Large intestine (tissue), 3 donors: ENCODE measurements at regions not wholly inside any gene's neighbourhood (a gene's known extent, or its start where the extent isn't known, plus 50 kb on each side); places are given as distances from the start of the nearest gene placed in this dataset.

Experiments used
- DNase-seq, 2 donors: peaks; one replicate each; pipeline versions ENCODE4 v3.0.0 to v3.0.0-alpha.2; 2013
- H3K27ac ChIP-seq: one replicate; pipeline ENCODE4 v1.5.1; 2013; ENCODE audit warnings: low read length
- H3K27me3 ChIP-seq: 2 replicates; pipeline ENCODE4 v1.6.1; 2013; ENCODE audit warnings: low read length; ENCODE audit not compliant: control insufficient read depth, insufficient read depth
- H3K36me3 ChIP-seq: 2 replicates; pipeline ENCODE4 v1.6.1; 2013; ENCODE audit warnings: low read length; ENCODE audit not compliant: control insufficient read depth, insufficient read depth
- H3K4me1 ChIP-seq: one replicate; pipeline ENCODE4 v1.6.1; 2013; ENCODE audit warnings: low read length; ENCODE audit not compliant: control insufficient read depth, insufficient read depth
- H3K4me3 ChIP-seq: one replicate; pipeline ENCODE4 v1.5.1; 2013; ENCODE audit warnings: low read length
- H3K9me3 ChIP-seq: one replicate; pipeline ENCODE4 v1.6.1; 2013; ENCODE audit warnings: mild to moderate bottlenecking, low read depth, low read length, moderate library complexity; ENCODE audit not compliant: control insufficient read depth
- WGBS: methylation state at CpG from one replicate; pipeline ENCODE4 v1.1.5; 2013; ENCODE audit warnings: low lambda C conversion rate; ENCODE audit not compliant: insufficient coverage; 5-methylcytosine and 5-hydroxymethylcytosine counted together

DNA sequence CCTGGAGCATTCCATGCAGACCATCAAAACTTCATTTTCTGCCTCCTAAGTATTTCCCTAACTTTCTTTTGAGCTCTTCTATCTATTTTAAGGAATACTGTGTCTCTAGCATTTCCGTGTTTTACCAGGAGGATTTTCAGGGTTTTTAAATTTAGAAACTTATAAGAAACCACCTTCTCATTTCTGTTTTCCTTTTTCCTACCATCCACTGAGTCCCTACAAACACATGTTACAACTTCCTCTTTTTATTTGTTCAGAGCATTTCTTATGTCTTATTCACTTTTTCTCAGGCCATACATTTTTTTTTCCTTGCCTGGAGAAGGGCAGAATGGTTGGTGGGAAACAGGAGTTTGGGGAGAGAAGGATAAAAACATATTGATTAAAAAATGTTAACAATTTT is 130.0 kb upstream of the BMP5 start:
- H3K4me1 ChIP-seq, result no peaks in the 10 kb centered on the region
- DNase-seq, result no peak
- no peak overlapping the region for H3K4me3 ChIP-seq
- whole genome bisulfite sequencing, result no CpG with 5 or more reads among the region's 1 CpG
- H3K27me3 ChIP-seq, result no peaks in the 10 kb centered on the region
- no peak overlapping the region for H3K27ac ChIP-seq
- no peaks in the 10 kb centered on the region for H3K36me3 ChIP-seq
- no peaks in the 10 kb centered on the region for H3K9me3 ChIP-seq

GRCh38 chr6:56004426-56004825 is 129.0 kb upstream of the BMP5 start:
- no peaks in the 10 kb centered on the region for H3K4me1 ChIP-seq
- no peaks in the 10 kb centered on the region for H3K36me3 ChIP-seq
- no peaks in the 10 kb centered on the region for H3K9me3 ChIP-seq
- WGBS, result no CpG with 5 or more reads among the region's 2 CpGs
- no peak for DNase-seq
- H3K27ac ChIP-seq, result no peak overlapping the region
- no peak overlapping the region for H3K4me3 ChIP-seq
- H3K27me3 ChIP-seq, result no peaks in the 10 kb centered on the region

GRCh38 chr6:56003616-56004015 is 128.2 kb upstream of the BMP5 start:
- no peaks in the 10 kb centered on the region for H3K36me3 ChIP-seq
- no peak overlapping the region for H3K27ac ChIP-seq
- 93% methylated on average over 2 of the region's 2 CpGs for WGBS
- H3K9me3 ChIP-seq, result no peaks in the 10 kb centered on the region
- DNase-seq, result no peak
- H3K4me3 ChIP-seq, result no peak overlapping the region
- H3K4me1 ChIP-seq, result no peaks in the 10 kb centered on the region
- no peaks in the 10 kb centered on the region for H3K27me3 ChIP-seq

GRCh38 chr6:56002336-56002735 is 126.9 kb upstream of the BMP5 start:
- Histone ChIP-seq H3K27me3 (no peaks in the 10 kb centered on the region), H3K9me3 (no peaks in the 10 kb centered on the region), H3K4me3 (no peak overlapping the region), H3K4me1 (no peaks in the 10 kb centered on the region), H3K27ac (no peak overlapping the region), H3K36me3 (no peaks in the 10 kb centered on the region)
- 0% methylated on average over 1 of the region's 5 CpGs for WGBS
- no peak for DNase-seq

DNA sequence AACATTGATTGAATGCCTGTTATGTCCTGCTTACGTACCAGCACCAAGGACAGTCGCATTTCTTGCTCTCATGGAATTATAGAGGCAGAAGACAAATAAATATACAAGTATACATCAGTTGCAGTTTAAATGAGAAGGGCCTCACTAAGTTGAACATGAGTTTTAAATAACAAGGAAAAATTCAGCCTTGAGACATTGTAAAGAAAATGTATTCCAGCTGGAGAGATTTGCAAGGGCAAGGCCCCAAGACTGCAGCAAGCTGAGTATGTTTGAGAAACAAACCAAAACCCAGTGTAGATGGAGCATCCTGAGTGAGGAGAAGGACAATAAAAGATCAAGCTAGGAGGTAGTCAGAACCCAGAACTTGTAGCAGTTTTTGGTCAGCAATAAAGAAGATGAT is 123.2 kb upstream of the BMP5 start:
- Histone ChIP-seq H3K9me3 (no peaks in the 10 kb centered on the region), H3K36me3 (no peaks in the 10 kb centered on the region), H3K27me3 (no peaks in the 10 kb centered on the region), H3K27ac (no peak overlapping the region), H3K4me3 (no peak overlapping the region), H3K4me1 (no peaks in the 10 kb centered on the region)
- no peak for DNase-seq
- WGBS, result no CpG with 5 or more reads among the region's 2 CpGs

GRCh38 chr6:55997223-55997874 is 122.0 kb upstream of the BMP5 start:
- H3K27me3 ChIP-seq, result no peaks in the 10 kb centered on the region
- no peaks in the 10 kb centered on the region for H3K9me3 ChIP-seq
- H3K4me3 ChIP-seq, result no peak overlapping the region
- H3K4me1 ChIP-seq, result no peaks in the 10 kb centered on the region
- 80% methylated on average over 1 of the region's 3 CpGs for WGBS
- H3K27ac ChIP-seq, result no peak overlapping the region
- no peak for DNase-seq
- no peaks in the 10 kb centered on the region for H3K36me3 ChIP-seq

DNA sequence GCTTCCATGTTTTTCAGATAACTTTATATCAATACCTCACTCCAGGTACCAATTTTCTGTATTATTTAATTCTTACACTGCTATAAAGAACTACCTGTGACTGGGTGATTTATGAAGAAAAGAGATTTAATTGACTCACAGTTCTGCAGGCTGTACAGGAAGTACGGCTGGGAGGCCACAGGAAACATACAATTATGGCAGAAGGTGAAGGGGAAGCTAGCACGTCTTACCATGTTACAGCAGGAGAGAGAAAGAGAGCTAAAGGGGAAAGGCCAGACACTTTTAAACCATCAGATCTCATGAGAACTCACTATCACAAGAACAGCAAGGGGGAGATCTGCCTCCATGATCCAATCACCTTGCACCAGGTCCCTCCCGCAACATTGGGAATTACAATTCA is 119.1 kb upstream of the BMP5 start:
- WGBS, result no CpG with 5 or more reads among the region's 3 CpGs
- Histone ChIP-seq H3K4me3 (no peak overlapping the region), H3K27ac (no peak overlapping the region), H3K4me1 (no peaks in the 10 kb centered on the region), H3K36me3 (no peaks in the 10 kb centered on the region), H3K9me3 (no peaks in the 10 kb centered on the region), H3K27me3 (no peaks in the 10 kb centered on the region)
- no peak for DNase-seq

DNA sequence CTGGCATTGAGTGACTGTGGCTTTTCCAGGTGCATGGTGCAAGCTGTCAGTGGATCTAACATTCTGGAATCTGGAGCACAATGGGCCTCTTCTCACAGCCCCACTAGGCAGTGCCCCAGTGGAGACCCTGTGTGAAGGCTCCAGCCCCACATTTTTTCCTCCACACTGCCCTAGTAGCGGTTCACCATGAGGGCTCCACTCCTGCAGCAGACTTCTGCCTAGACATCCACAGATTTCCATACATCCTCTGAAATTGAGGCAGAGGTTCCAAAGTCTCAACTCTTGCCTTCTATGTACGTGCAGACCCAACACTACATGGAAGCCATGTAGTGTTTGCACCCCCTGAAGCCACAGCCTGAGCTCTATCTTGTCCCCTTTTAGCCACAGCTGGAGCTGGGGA is 118.0 kb upstream of the BMP5 start:
- Histone ChIP-seq H3K4me1 (no peaks in the 10 kb centered on the region), H3K27ac (no peak overlapping the region), H3K27me3 (no peaks in the 10 kb centered on the region), H3K36me3 (no peaks in the 10 kb centered on the region), H3K9me3 (no peaks in the 10 kb centered on the region), H3K4me3 (no peak overlapping the region)
- no peak for DNase-seq
- WGBS, result no CpG with 5 or more reads among the region's 2 CpGs

GRCh38 chr6:55992546-55992945 is 117.2 kb upstream of the BMP5 start:
- H3K27ac ChIP-seq, result no peak overlapping the region

GRCh38 chr6:55985309-55985708 is 109.9 kb upstream of the BMP5 start:
- H3K27ac ChIP-seq, result no peak overlapping the region
- no peaks in the 10 kb centered on the region for H3K4me1 ChIP-seq
- H3K36me3 ChIP-seq, result no peaks in the 10 kb centered on the region
- no peaks in the 10 kb centered on the region for H3K9me3 ChIP-seq
- H3K4me3 ChIP-seq, result no peak overlapping the region
- WGBS, result 100% methylated on average over 1 of the region's 1 CpG
- no peak for DNase-seq
- H3K27me3 ChIP-seq, result no peaks in the 10 kb centered on the region

More at GRCh38 chr6:55992546-55992945, 117.2 kb upstream of the BMP5 start:
- Histone ChIP-seq H3K27me3 (no peaks in the 10 kb centered on the region), H3K36me3 (no peaks in the 10 kb centered on the region), H3K4me3 (no peak overlapping the region), H3K9me3 (no peaks in the 10 kb centered on the region), H3K4me1 (no peaks in the 10 kb centered on the region)
- no peak for DNase-seq

GRCh38 chr6:55983861-55984260 is 108.5 kb upstream of the BMP5 start:
- no peak for DNase-seq
- Histone ChIP-seq H3K27ac (no peak overlapping the region), H3K4me3 (no peak overlapping the region), H3K27me3 (no peaks in the 10 kb centered on the region), H3K9me3 (no peaks in the 10 kb centered on the region), H3K4me1 (no peaks in the 10 kb centered on the region), H3K36me3 (no peaks in the 10 kb centered on the region)
- no CpG with 5 or more reads among the region's 2 CpGs for WGBS
